ENCODE measurements at regions not wholly inside any gene's neighbourhood (a gene's known extent, or its start where the extent isn't known, plus 50 kb on each side); places are given as distances from the start of the nearest gene placed in this dataset.

DNA sequence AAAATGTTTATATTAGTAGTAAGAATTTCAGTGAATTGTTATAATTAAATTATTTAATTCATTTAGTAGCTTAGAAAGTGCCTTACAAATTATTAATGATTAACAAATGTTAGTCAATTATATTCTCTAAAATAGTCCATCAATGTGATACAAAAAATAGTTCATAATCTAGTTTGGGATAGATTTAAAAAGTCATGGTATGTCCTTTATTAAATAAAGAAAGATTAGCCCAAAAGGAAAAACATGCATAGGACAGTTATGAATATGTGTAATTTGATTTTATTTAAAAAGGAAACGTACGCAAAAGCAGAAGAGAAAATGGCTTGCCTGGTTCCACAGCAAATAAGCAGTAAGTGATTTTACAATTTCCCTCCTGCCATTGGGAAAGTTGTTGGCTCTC is 768.5 kb downstream of the TRIB2 start:
- H3K27ac ChIP-seq, result no peak overlapping the region
- no peak overlapping the region for H3K4me3 ChIP-seq
- 92 to 95% methylated on average over 2 of the region's 2 CpGs for WGBS, 2 donors
- intact Hi-C loops (cut with DNase I), result no loop called here
- TF ChIP-seq POLR2A (IDR thresholded peaks at IDR 0.05), result no peak
- TF ChIP-seq, protein P1, sequence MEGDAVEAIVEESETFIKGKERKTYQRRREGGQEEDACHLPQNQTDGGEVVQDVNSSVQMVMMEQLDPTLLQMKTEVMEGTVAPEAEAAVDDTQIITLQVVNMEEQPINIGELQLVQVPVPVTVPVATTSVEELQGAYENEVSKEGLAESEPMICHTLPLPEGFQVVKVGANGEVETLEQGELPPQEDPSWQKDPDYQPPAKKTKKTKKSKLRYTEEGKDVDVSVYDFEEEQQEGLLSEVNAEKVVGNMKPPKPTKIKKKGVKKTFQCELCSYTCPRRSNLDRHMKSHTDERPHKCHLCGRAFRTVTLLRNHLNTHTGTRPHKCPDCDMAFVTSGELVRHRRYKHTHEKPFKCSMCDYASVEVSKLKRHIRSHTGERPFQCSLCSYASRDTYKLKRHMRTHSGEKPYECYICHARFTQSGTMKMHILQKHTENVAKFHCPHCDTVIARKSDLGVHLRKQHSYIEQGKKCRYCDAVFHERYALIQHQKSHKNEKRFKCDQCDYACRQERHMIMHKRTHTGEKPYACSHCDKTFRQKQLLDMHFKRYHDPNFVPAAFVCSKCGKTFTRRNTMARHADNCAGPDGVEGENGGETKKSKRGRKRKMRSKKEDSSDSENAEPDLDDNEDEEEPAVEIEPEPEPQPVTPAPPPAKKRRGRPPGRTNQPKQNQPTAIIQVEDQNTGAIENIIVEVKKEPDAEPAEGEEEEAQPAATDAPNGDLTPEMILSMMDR (IDR thresholded peaks at IDR 0.05), result no peak
- no peak for DNase-seq
- no peaks in the 10 kb centered on the region for H3K27me3 ChIP-seq
- H3K36me3 ChIP-seq (replicated peaks in 1 of 2; ENCODE audit: insufficient read depth in 1 of 2, low read depth in 2 of 2), result no peaks in the 10 kb centered on the region
- H3K4me1 ChIP-seq, result no peaks in the 10 kb centered on the region
- no peak for ATAC-seq
- H3K9me3 ChIP-seq, result no peaks in the 10 kb centered on the region

DNA sequence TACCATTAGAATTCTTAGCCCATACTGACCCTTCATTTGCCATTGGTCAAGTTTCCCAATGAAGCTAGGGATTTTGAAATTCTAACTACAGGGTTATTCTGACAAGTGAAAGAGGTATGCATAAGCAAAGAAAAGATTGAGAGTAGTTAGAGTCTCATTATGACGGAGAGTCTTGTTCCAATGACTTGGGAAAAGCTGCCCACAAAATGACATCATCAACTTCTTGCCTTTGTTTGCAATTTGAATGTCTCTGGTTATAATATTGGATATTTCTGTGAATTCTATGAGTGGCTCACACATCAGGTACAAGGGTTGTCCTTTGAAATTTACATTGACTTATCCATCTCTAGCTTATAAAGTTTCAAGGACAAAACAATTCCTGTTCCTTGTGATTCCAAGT is 772.2 kb downstream of the TRIB2 start:
- H3K36me3 ChIP-seq (replicated peaks in 1 of 2; ENCODE audit: insufficient read depth in 1 of 2, low read depth in 2 of 2), result no peaks in the 10 kb centered on the region
- intact Hi-C loops (cut with DNase I), result no loop called here
- no peak overlapping the region for H3K4me3 ChIP-seq
- no peak overlapping the region for H3K27ac ChIP-seq
- H3K27me3 ChIP-seq, result no peaks in the 10 kb centered on the region
- no peaks in the 10 kb centered on the region for H3K9me3 ChIP-seq
- H3K4me1 ChIP-seq, result no peaks in the 10 kb centered on the region
- DNase-seq, result no peak
- ATAC-seq, result no peak
- no peak for TF ChIP-seq POLR2A (IDR thresholded peaks at IDR 0.05)
- TF ChIP-seq, protein P1 (IDR thresholded peaks at IDR 0.05), result no peak
- WGBS, 2 donors, result 94 to 100% methylated on average over 1 of the region's 1 CpG

DNA sequence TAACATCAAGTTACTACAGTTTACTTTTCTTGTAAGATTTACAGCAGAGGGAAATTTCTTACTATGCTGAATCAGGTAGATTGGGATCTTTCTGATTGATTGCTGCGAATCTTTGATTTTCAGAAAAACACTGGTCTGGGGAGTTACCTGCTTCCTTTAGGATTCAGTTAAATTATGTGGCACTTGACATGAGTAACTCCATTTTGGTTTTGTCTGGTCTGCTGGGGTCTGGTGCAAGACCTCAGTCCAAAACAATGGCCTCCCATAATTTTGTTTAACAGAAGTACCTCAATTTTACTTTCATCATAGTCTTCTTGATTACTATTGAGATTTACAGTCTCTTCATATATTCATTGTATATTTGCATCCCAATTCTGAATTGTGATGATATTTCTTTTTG is 775.5 kb downstream of the TRIB2 start:
- intact Hi-C loops (cut with DNase I), result no loop called here
- no peaks in the 10 kb centered on the region for H3K4me1 ChIP-seq
- TF ChIP-seq, protein P1 (IDR thresholded peaks at IDR 0.05), result no peak
- no peak for TF ChIP-seq POLR2A (IDR thresholded peaks at IDR 0.05)
- no peak for DNase-seq
- no peak for ATAC-seq
- H3K36me3 ChIP-seq (replicated peaks in 1 of 2; ENCODE audit: insufficient read depth in 1 of 2, low read depth in 2 of 2), result no peaks in the 10 kb centered on the region
- WGBS, 2 donors, result 92 to 93% methylated on average over 1 of the region's 1 CpG
- H3K9me3 ChIP-seq, result no peaks in the 10 kb centered on the region
- no peaks in the 10 kb centered on the region for H3K27me3 ChIP-seq
- no peak overlapping the region for H3K4me3 ChIP-seq
- H3K27ac ChIP-seq, result no peak overlapping the region

DNA sequence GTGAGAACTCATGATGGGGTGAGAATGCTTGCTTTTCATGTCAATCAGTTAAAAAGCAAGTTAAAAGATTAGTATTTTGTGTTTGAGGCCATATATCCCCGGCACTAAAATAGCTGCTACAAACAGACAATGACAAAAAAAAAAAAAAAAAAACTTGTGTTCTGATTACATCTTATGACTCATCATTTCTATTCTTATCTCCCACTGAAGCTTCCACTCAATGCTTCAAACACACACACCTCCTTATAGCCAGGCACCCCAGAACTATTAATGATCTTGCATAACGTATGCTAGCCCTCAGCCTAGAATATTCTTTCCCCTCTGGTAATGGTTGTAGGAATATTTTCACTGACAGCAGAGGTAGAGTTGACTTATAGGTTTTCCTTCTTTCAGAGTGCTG is 778.3 kb downstream of the TRIB2 start:
- Histone ChIP-seq H3K36me3 (replicated peaks in 1 of 2; ENCODE audit: insufficient read depth in 1 of 2, low read depth in 2 of 2) (no peaks in the 10 kb centered on the region), H3K27me3 (no peaks in the 10 kb centered on the region), H3K4me3 (no peak overlapping the region), H3K4me1 (no peaks in the 10 kb centered on the region), H3K27ac (no peak overlapping the region), H3K9me3 (no peaks in the 10 kb centered on the region)
- ATAC-seq (no peak), DNase-seq (no peak)
- TF ChIP-seq, protein P1 (IDR thresholded peaks at IDR 0.05), result no peak
- no peak for TF ChIP-seq POLR2A (IDR thresholded peaks at IDR 0.05)
- intact Hi-C loops (cut with DNase I), result no loop called here
- WGBS, 2 donors, result 73 to 76% methylated on average over 2 of the region's 2 CpGs

DNA sequence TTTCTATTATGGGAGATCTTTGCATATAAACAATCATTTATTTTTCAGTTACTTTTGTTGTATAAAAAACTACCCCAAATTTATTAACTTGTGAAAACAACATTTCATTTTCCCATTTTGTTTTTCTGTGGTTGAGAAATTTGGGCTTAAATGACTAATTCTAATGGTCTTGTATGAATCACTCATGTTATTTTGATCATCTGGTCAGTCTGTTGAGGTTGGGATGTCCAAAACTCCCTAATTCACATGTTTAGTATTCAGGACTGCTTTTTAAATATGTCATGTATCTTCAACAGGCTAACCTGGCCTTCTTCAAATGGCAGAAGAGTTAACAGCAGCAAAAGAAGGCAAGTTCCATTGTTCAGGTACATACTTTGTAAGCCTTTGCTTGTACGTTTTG is 788.1 kb downstream of the TRIB2 start:
- no peak for TF ChIP-seq POLR2A (IDR thresholded peaks at IDR 0.05)
- TF ChIP-seq, protein P1 (IDR thresholded peaks at IDR 0.05), result no peak
- no peak overlapping the region for H3K4me3 ChIP-seq
- no peak overlapping the region for H3K27ac ChIP-seq
- 83 to 86% methylated on average over 1 of the region's 1 CpG for WGBS, 2 donors
- intact Hi-C loops (cut with DNase I), result no loop called here
- H3K9me3 ChIP-seq, result no peaks in the 10 kb centered on the region
- DNase-seq (no peak), ATAC-seq (no peak)
- H3K36me3 ChIP-seq (replicated peaks in 1 of 2; ENCODE audit: insufficient read depth in 1 of 2, low read depth in 2 of 2), result no peaks in the 10 kb centered on the region
- H3K4me1 ChIP-seq, result no peaks in the 10 kb centered on the region
- no peaks in the 10 kb centered on the region for H3K27me3 ChIP-seq

Data from body of pancreas (tissue), 4 donors.